ENCODE measurements at regions not wholly inside any gene's neighbourhood (a gene's known extent, or its start where the extent isn't known, plus 50 kb on each side); places are given as distances from the start of the nearest gene placed in this dataset.

- no peak overlapping the region for H3K18ac ChIP-seq (ENCODE audit: insufficient read length, low read depth, low read length)
- H2BK5ac ChIP-seq (ENCODE audit: insufficient read length, low read length): no peak overlapping the region
- TF ChIP-seq, protein P1, sequence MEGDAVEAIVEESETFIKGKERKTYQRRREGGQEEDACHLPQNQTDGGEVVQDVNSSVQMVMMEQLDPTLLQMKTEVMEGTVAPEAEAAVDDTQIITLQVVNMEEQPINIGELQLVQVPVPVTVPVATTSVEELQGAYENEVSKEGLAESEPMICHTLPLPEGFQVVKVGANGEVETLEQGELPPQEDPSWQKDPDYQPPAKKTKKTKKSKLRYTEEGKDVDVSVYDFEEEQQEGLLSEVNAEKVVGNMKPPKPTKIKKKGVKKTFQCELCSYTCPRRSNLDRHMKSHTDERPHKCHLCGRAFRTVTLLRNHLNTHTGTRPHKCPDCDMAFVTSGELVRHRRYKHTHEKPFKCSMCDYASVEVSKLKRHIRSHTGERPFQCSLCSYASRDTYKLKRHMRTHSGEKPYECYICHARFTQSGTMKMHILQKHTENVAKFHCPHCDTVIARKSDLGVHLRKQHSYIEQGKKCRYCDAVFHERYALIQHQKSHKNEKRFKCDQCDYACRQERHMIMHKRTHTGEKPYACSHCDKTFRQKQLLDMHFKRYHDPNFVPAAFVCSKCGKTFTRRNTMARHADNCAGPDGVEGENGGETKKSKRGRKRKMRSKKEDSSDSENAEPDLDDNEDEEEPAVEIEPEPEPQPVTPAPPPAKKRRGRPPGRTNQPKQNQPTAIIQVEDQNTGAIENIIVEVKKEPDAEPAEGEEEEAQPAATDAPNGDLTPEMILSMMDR (conservative IDR thresholded peaks at IDR 0.05): no peak
- no CpG with 5 or more reads among the region's 4 CpGs for WGBS (ENCODE audit: extremely low coverage, insufficient read length, low lambda C conversion rate)
- H3K9me3 ChIP-seq (ENCODE audit: control insufficient read depth, low read depth, low read length): no peaks in the 10 kb centered on the region
- no peak overlapping the region for H4K5ac ChIP-seq (ENCODE audit: insufficient read length, low read depth, low read length)
- H3K27ac ChIP-seq (ENCODE audit: insufficient read length, low read depth, low read length): no peak overlapping the region
- H3K9me3 Mint-ChIP-seq: peaks cover 7 to 10% of the 10 kb centered on the region in 2 experiments; a peak in 4 of 5 replicates
- H3K9ac ChIP-seq (ENCODE audit: extremely low read depth, insufficient read length, low read length): no peak overlapping the region
- DNase-seq: no peak
- H3K36me3 Mint-ChIP-seq (ENCODE audit: insufficient read depth in 1 of 3, low read depth in 3 of 3): peaks cover 0 to 2% (median 0%) of the 10 kb centered on the region in 3 experiments; a peak in 1 of 7 replicates
- H3K79me2 ChIP-seq (ENCODE audit: insufficient read depth, low read length): no peaks in the 10 kb centered on the region
- H2BK20ac ChIP-seq (ENCODE audit: low read depth, low read length, poor library complexity, severe bottlenecking): no peak overlapping the region
- no peak overlapping the region for H3K4me2 ChIP-seq (ENCODE audit: insufficient read depth, insufficient read length, low read length)
- no peaks in the 10 kb centered on the region; the same call in 1 of the 2 replicates for H3K27me3 Mint-ChIP-seq (ENCODE audit: low read depth)
- no peaks in the 10 kb centered on the region for H3K4me1 ChIP-seq (ENCODE audit: insufficient read depth, low read length)
- no peak overlapping the region for H3K14ac ChIP-seq (ENCODE audit: insufficient read depth, low read length)
- peaks cover 1% of the 10 kb centered on the region in 2 experiments; a peak in 3 of 4 replicates for H3K4me1 Mint-ChIP-seq
- H2BK15ac ChIP-seq (ENCODE audit: low read depth, low read length): no peak overlapping the region
- H2AFZ ChIP-seq (ENCODE audit: low read length): no peak overlapping the region
- H4K91ac ChIP-seq (ENCODE audit: insufficient read length, low read depth, low read length): no peak overlapping the region
- no peaks in the 10 kb centered on the region for H4K20me1 ChIP-seq (ENCODE audit: control insufficient read depth, insufficient read depth, insufficient read length)
- H3K4ac ChIP-seq (ENCODE audit: low read depth, low read length): no peak overlapping the region
- H3K79me1 ChIP-seq (ENCODE audit: insufficient read depth, low read depth, low read length, poor library complexity, severe bottlenecking): no peaks in the 10 kb centered on the region
- H3K23me2 ChIP-seq (ENCODE audit: insufficient read length, low read depth, low read length, poor library complexity, severe bottlenecking): no peaks in the 10 kb centered on the region
- H3K56ac ChIP-seq (ENCODE audit: insufficient read length, low read depth, low read length): no peak overlapping the region
- no peak overlapping the region for H3K27ac Mint-ChIP-seq
- no peak overlapping the region for H3T11ph ChIP-seq (ENCODE audit: low read length)
- no peak overlapping the region for H2AK5ac ChIP-seq (ENCODE audit: insufficient read length, low read length)
- no peak overlapping the region for H2BK120ac ChIP-seq (ENCODE audit: low read depth, low read length, poor library complexity, severe bottlenecking)
- H3K27me3 ChIP-seq (ENCODE audit: insufficient read depth, low read length): no peaks in the 10 kb centered on the region
- H2BK12ac ChIP-seq (ENCODE audit: insufficient read length, low read depth, low read length): no peak overlapping the region
- no peak overlapping the region for H4K8ac ChIP-seq (replicated peaks; ENCODE audit: insufficient read length, low read depth, low read length)
- H3K4me3 Mint-ChIP-seq: no peak overlapping the region
- H3K23ac ChIP-seq (ENCODE audit: insufficient read length, low read depth, low read length): no peak overlapping the region
Observed at GRCh38 chr2:133652398-133652797, 84.1 kb upstream of the NCKAP5 start.
